GM12878 (cell line): ENCODE measurements at regions not wholly inside any gene's neighbourhood (a gene's known extent, or its start where the extent isn't known, plus 50 kb on each side); places are given as distances from the start of the nearest gene placed in this dataset.

Source experiments
- ATAC-seq: fragments of 200-7000 bp; cut with Tn5 transposase; 3 replicates; pipeline ENCODE4 v1.9.1; 2020; ENCODE audit warnings: mild to moderate bottlenecking, moderate library complexity
- BruUV-seq: library from RNA; stranded (reverse); fragments of 400-500 nt; replicated peaks from 2 replicates; lab custom pipeline; 2021; lab: Mats Ljungman, UMichigan
- CTCF ChIA-PET: fragments of 300-600 bp; sonication (Branson Sonifier 250); formaldehyde crosslinking; extraction: SDS; loops from one replicate; lab custom pipeline; 2021; ENCODE audit warnings: inconsistent platforms; lab: Yijun Ruan, JAX
- POLR2A ChIA-PET: fragments of 350-600 bp; formaldehyde crosslinking; extraction: SDS; loops from one replicate; lab custom pipeline; 2021; ENCODE audit warnings: inconsistent platforms; lab: Charles Lee
- RAD21 ChIA-PET: fragments of 300-600 bp; sonication (Branson Sonifier 250); formaldehyde crosslinking; loops from one replicate; lab custom pipeline; 2023; ENCODE audit warnings: antibody characterized with exemption; ENCODE audit not compliant: unreplicated experiment; lab: Charles Lee
- SMC1A ChIA-PET: fragments of 300-600 bp; sonication (Branson Sonifier 250); formaldehyde crosslinking; loops from one replicate; lab custom pipeline; 2023; ENCODE audit not compliant: unreplicated experiment, uncharacterized antibody; lab: Charles Lee
- DNase-seq: peaks from one replicate; pipeline ENCODE4 v3.0.0-alpha.2; 2011; ENCODE audit warnings: low read depth, low spot score
- FAIRE-seq: peaks from 3 replicates; lab custom pipeline; 2011; peaks lifted over from hg19 to GRCh38; lab: Jason Lieb, UNC
- H2AFZ ChIP-seq: 2 replicates; pipeline ENCODE4 v1.6.0; 2011; ENCODE audit warnings: low read depth, low read length, control low read depth; ENCODE audit not compliant: control insufficient read depth
- H3K27ac ChIP-seq: 2 replicates; pipeline ENCODE4 v1.5.1; 2011; ENCODE audit warnings: control low read depth; ENCODE audit not compliant: control insufficient read depth, insufficient read depth
- H3K27me3 ChIP-seq, 2 experiments: replicated peaks in 1 of 2; 2 replicates each; pipeline versions ENCODE4 v1.6.0 to v1.6.1; 2011; ENCODE audit warnings: low read length in 1 of 2; ENCODE audit not compliant: control insufficient read depth in 2 of 2, insufficient read depth in 2 of 2
- H3K36me3 ChIP-seq, 2 experiments: 2 replicates each; pipeline ENCODE4 v1.5.1; 2011; ENCODE audit warnings: low read length in 1 of 2; ENCODE audit not compliant: control insufficient read depth in 2 of 2, insufficient read depth in 2 of 2
- H3K4me1 ChIP-seq: 2 replicates; pipeline ENCODE4 v1.6.1; 2011; ENCODE audit warnings: mild to moderate bottlenecking, low read length, moderate library complexity, mixed read lengths; ENCODE audit not compliant: control insufficient read depth, insufficient read depth
- H3K4me2 ChIP-seq: 2 replicates; pipeline ENCODE4 v1.6.0; 2011; ENCODE audit warnings: control low read depth; ENCODE audit not compliant: control insufficient read depth, insufficient read depth
- H3K4me3 ChIP-seq: fragments of 200-600 bp; sonication (generic); 2 replicates; pipeline ENCODE4 v1.5.1; 2016
- H3K79me2 ChIP-seq: 2 replicates; pipeline ENCODE4 v1.6.0; 2011; ENCODE audit warnings: low read length; ENCODE audit not compliant: control insufficient read depth, insufficient read depth
- H3K9ac ChIP-seq: 2 replicates; pipeline ENCODE4 v1.8.0; 2011; ENCODE audit warnings: low read length, control low read depth, mixed read lengths; ENCODE audit not compliant: control insufficient read depth, insufficient read depth
- H3K9me3 ChIP-seq: replicated peaks from 3 replicates; pipeline ENCODE4 v1.5.1; 2011; ENCODE audit warnings: mild to moderate bottlenecking, low read length; ENCODE audit not compliant: control insufficient read depth, insufficient read depth
- H4K20me1 ChIP-seq: 2 replicates; pipeline ENCODE4 v1.6.0; 2011; ENCODE audit not compliant: control insufficient read depth, insufficient read depth
- KLF5 ChIP-seq: fragments of 450-650 bp; IDR thresholded peaks from 2 replicates; pipeline ENCODE4 v1.6.1; 2014; ENCODE audit warnings: mild to moderate bottlenecking; ENCODE audit not compliant: partially characterized antibody
- LARP7 ChIP-seq: fragments of 450-650 bp; IDR thresholded peaks from 2 replicates; pipeline ENCODE4 v1.6.1; 2017; ENCODE audit warnings: mild to moderate bottlenecking
- RELA ChIP-seq: fragments of 450-650 bp; IDR thresholded peaks from 2 replicates; pipeline ENCODE4 v1.8.0; 2014; ENCODE audit warnings: borderline replicate concordance; ENCODE audit not compliant: partially characterized antibody
- RFX5 ChIP-seq: IDR thresholded peaks from 2 replicates; pipeline ENCODE4 v1.6.1; 2011; ENCODE audit warnings: low read depth, low read length, improper control_type of control experiment
- SIX5 ChIP-seq: IDR thresholded peaks from 2 replicates; pipeline ENCODE4 v1.6.1; 2011; ENCODE audit warnings: mild to moderate bottlenecking, low read depth, low read length, moderate library complexity; ENCODE audit not compliant: severe bottlenecking
- WGBS: methylation state at CpG from one replicate; pipeline ENCODE4 v1.1.6; 2016; ENCODE audit warnings: low lambda C conversion rate; ENCODE audit not compliant: insufficient replicate concordance, insufficient coverage; ENCODE audit errors: missing lambda C conversion rate; 5-methylcytosine and 5-hydroxymethylcytosine counted together
- in situ Hi-C: fragments of 300-500 bp; cut with MboI; formaldehyde crosslinking; loops from 9 replicates; pipeline ENCODE4 v1.14.3; 2018; ENCODE audit warnings: mixed read lengths
- intact Hi-C: fragments of 100-400 bp; cut with micrococcal nuclease; formaldehyde crosslinking; loops from one replicate; pipeline ENCODE4 v1.14.2; 2022; ENCODE audit not compliant: unreplicated experiment
- TF ChIP-seq, protein P1 (sequence below): fragments of 150-350 bp; IDR thresholded peaks from 2 replicates; pipeline ENCODE4 v1.6.1; 2014; ENCODE audit warnings: mild to moderate bottlenecking, low read depth, low read length

DNA sequence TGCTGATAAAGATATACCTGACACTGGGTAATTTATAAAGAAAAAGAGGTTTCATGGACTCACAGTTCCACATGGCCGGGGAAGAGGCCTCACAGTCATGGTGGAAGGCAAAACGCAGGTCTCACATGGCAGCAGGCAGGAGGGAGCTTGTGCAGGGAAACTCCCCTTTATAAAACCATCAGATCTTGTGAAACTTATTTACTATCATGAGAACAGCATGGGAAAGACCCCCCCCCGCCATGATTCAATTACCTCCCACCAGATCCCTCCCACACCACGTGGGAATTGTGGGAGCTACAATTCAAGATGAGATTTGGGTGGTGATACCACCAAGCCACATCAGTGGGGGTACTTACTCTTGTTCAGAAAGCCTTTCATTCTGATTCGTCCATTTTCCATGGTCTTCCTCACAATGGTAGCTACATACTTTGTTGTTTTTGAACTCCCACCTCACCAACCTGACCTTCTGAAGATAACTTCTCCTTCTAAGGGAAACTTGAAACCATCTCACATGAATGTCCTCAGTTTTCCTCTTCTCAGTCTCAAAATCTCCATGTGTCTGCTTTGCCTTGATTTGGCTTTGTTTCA is 275.6 kb upstream of the PROK2 start:
- ChIA-PET POLR2A (no interaction called here), CTCF (interaction anchor here (1.6 to 1.8 kb wide), 2 partner anchors 19 to 184 kb away, joined by 6 to 8 read pairs; no protein-coding TSS in a partner anchor), SMC1A (interaction anchor here (0.9 to 1.8 kb wide), 5 partner anchors 8 to 55 kb away, joined by 3 to 4 read pairs (median 3); no protein-coding TSS in a partner anchor)
- 53% methylated on average over 5 of the region's 5 CpGs for WGBS
- intact Hi-C loops: no loop called here
- Histone ChIP-seq H3K36me3 (no peaks in the 10 kb centered on the region; a peak in 1 of 4 replicates), H3K9me3 (no peaks in the 10 kb centered on the region; the same call in 2 of the 3 replicates), H3K79me2 (no peaks in the 10 kb centered on the region)
- no peak for DNase-seq
- TF ChIP-seq, protein P1, sequence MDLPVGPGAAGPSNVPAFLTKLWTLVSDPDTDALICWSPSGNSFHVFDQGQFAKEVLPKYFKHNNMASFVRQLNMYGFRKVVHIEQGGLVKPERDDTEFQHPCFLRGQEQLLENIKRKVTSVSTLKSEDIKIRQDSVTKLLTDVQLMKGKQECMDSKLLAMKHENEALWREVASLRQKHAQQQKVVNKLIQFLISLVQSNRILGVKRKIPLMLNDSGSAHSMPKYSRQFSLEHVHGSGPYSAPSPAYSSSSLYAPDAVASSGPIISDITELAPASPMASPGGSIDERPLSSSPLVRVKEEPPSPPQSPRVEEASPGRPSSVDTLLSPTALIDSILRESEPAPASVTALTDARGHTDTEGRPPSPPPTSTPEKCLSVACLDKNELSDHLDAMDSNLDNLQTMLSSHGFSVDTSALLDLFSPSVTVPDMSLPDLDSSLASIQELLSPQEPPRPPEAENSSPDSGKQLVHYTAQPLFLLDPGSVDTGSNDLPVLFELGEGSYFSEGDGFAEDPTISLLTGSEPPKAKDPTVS: no peak
- TF ChIP-seq RFX5: no peak
- no peak for TF ChIP-seq KLF5
- no peak for TF ChIP-seq RELA
- no peak for TF ChIP-seq SIX5
- no peak for TF ChIP-seq LARP7
- TF ChIP-seq, all 136 proteins: peak for 0
- ATAC-seq: no peak
- Histone ChIP-seq H3K4me2 (no peak overlapping the region), H3K4me1 (no peaks in the 10 kb centered on the region), H2AFZ (no peak overlapping the region), H3K27me3 (no peaks in the 10 kb centered on the region), H3K4me3 (no peak overlapping the region), H4K20me1 (no peaks in the 10 kb centered on the region), H3K27ac (no peak overlapping the region), H3K9ac (no peak overlapping the region)
- RAD21 ChIA-PET: interaction anchor here (0.6 kb wide), 1 partner anchor 18 kb away, joined by 3 read pairs; no protein-coding TSS in a partner anchor
- FAIRE-seq: no peak
- in situ Hi-C loops: no loop called here
- BruUV-seq: TSS peak; percentile 36
